ENCODE measurements at regions not wholly inside any gene's neighbourhood (a gene's known extent, or its start where the extent isn't known, plus 50 kb on each side); places are given as distances from the start of the nearest gene placed in this dataset.

DNA sequence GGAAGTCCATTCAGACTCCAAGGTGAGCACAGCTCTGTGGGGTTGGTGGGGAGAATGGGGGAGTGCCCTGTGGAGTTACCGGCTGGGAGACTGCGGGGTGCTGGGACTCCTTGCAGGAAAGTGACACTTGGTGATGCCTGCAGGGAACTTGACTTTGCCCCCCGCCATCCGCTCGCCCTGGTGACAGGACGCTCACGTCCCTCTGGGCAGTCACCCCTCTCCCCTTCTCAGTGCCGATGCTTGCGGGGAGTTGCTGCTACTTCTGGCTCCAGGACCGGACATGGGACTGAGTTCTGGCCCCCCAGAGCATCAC is 209.5 kb upstream of the C1orf174 start:
- TF ChIP-seq, protein P1, sequence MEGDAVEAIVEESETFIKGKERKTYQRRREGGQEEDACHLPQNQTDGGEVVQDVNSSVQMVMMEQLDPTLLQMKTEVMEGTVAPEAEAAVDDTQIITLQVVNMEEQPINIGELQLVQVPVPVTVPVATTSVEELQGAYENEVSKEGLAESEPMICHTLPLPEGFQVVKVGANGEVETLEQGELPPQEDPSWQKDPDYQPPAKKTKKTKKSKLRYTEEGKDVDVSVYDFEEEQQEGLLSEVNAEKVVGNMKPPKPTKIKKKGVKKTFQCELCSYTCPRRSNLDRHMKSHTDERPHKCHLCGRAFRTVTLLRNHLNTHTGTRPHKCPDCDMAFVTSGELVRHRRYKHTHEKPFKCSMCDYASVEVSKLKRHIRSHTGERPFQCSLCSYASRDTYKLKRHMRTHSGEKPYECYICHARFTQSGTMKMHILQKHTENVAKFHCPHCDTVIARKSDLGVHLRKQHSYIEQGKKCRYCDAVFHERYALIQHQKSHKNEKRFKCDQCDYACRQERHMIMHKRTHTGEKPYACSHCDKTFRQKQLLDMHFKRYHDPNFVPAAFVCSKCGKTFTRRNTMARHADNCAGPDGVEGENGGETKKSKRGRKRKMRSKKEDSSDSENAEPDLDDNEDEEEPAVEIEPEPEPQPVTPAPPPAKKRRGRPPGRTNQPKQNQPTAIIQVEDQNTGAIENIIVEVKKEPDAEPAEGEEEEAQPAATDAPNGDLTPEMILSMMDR (IDR thresholded peaks at IDR 0.05), result no peak
- no peak for TF ChIP-seq POLR2AphosphoS5 (IDR thresholded peaks at IDR 0.05)
